H1 (cell line): ENCODE measurements at regions not wholly inside any gene's neighbourhood (a gene's known extent, or its start where the extent isn't known, plus 50 kb on each side); places are given as distances from the start of the nearest gene placed in this dataset.

ENCODE experiments used
- POLR2AphosphoS5 ChIP-seq: IDR thresholded peaks from 2 replicates; pipeline ENCODE4 v1.6.1; 2011; ENCODE audit warnings: low read depth, low read length
- RFX5 ChIP-seq: IDR thresholded peaks from 2 replicates; pipeline ENCODE4 v1.6.1; 2011; ENCODE audit warnings: low read depth, low read length, improper control_type of control experiment, borderline replicate concordance
- ZNF274 ChIP-seq: IDR thresholded peaks from 2 replicates; pipeline ENCODE4 v1.7.0; 2012; ENCODE audit warnings: low read length, borderline replicate concordance; ENCODE audit errors: extremely low read depth
- TF ChIP-seq, protein P1 (sequence below): fragments of 300-600 bp; sonication (generic); IDR thresholded peaks from 2 replicates; pipeline ENCODE4 v1.7.1; 2012; ENCODE audit warnings: low read length, moderate library complexity, mild to moderate bottlenecking, inconsistent platforms; ENCODE audit not compliant: insufficient replicate concordance

DNA sequence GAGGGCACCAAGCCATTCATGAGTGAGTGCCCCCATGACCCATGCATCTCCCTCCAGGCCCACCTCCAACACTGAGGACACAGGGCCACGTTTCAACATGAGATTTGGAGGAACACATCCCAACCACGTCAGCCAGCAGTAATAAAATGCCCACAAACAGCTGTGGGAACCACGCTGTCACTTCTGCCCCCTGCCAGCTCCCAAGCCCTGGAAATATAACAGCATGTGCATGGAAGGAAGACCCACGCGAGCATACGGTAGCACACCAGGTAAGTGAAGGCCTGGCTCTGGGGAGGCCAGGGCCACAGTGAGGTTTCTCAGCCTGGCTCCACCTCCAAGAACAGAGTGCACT, 168.9 kb upstream of the PFKP start (continued):
- TF ChIP-seq, protein P1, sequence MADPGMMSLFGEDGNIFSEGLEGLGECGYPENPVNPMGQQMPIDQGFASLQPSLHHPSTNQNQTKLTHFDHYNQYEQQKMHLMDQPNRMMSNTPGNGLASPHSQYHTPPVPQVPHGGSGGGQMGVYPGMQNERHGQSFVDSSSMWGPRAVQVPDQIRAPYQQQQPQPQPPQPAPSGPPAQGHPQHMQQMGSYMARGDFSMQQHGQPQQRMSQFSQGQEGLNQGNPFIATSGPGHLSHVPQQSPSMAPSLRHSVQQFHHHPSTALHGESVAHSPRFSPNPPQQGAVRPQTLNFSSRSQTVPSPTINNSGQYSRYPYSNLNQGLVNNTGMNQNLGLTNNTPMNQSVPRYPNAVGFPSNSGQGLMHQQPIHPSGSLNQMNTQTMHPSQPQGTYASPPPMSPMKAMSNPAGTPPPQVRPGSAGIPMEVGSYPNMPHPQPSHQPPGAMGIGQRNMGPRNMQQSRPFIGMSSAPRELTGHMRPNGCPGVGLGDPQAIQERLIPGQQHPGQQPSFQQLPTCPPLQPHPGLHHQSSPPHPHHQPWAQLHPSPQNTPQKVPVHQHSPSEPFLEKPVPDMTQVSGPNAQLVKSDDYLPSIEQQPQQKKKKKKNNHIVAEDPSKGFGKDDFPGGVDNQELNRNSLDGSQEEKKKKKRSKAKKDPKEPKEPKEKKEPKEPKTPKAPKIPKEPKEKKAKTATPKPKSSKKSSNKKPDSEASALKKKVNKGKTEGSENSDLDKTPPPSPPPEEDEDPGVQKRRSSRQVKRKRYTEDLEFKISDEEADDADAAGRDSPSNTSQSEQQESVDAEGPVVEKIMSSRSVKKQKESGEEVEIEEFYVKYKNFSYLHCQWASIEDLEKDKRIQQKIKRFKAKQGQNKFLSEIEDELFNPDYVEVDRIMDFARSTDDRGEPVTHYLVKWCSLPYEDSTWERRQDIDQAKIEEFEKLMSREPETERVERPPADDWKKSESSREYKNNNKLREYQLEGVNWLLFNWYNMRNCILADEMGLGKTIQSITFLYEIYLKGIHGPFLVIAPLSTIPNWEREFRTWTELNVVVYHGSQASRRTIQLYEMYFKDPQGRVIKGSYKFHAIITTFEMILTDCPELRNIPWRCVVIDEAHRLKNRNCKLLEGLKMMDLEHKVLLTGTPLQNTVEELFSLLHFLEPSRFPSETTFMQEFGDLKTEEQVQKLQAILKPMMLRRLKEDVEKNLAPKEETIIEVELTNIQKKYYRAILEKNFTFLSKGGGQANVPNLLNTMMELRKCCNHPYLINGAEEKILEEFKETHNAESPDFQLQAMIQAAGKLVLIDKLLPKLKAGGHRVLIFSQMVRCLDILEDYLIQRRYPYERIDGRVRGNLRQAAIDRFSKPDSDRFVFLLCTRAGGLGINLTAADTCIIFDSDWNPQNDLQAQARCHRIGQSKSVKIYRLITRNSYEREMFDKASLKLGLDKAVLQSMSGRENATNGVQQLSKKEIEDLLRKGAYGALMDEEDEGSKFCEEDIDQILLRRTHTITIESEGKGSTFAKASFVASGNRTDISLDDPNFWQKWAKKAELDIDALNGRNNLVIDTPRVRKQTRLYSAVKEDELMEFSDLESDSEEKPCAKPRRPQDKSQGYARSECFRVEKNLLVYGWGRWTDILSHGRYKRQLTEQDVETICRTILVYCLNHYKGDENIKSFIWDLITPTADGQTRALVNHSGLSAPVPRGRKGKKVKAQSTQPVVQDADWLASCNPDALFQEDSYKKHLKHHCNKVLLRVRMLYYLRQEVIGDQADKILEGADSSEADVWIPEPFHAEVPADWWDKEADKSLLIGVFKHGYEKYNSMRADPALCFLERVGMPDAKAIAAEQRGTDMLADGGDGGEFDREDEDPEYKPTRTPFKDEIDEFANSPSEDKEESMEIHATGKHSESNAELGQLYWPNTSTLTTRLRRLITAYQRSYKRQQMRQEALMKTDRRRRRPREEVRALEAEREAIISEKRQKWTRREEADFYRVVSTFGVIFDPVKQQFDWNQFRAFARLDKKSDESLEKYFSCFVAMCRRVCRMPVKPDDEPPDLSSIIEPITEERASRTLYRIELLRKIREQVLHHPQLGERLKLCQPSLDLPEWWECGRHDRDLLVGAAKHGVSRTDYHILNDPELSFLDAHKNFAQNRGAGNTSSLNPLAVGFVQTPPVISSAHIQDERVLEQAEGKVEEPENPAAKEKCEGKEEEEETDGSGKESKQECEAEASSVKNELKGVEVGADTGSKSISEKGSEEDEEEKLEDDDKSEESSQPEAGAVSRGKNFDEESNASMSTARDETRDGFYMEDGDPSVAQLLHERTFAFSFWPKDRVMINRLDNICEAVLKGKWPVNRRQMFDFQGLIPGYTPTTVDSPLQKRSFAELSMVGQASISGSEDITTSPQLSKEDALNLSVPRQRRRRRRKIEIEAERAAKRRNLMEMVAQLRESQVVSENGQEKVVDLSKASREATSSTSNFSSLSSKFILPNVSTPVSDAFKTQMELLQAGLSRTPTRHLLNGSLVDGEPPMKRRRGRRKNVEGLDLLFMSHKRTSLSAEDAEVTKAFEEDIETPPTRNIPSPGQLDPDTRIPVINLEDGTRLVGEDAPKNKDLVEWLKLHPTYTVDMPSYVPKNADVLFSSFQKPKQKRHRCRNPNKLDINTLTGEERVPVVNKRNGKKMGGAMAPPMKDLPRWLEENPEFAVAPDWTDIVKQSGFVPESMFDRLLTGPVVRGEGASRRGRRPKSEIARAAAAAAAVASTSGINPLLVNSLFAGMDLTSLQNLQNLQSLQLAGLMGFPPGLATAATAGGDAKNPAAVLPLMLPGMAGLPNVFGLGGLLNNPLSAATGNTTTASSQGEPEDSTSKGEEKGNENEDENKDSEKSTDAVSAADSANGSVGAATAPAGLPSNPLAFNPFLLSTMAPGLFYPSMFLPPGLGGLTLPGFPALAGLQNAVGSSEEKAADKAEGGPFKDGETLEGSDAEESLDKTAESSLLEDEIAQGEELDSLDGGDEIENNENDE = no peak
- TF ChIP-seq ZNF274 (no peak), POLR2AphosphoS5 (no peak), RFX5 (no peak)
